Astrocyte of the spinal cord (primary cell): ENCODE measurements at regions not wholly inside any gene's neighbourhood (a gene's known extent, or its start where the extent isn't known, plus 50 kb on each side); places are given as distances from the start of the nearest gene placed in this dataset.

Experiments
- DNase-seq: peaks from one replicate; pipeline ENCODE4 v3.0.0; 2011; ENCODE audit warnings: low read depth, low spot score
- H3K4me3 ChIP-seq: 2 replicates; pipeline ENCODE4 v1.5.1; 2011; ENCODE audit warnings: low read depth, mild to moderate bottlenecking, low read length, moderate library complexity
- CTCF ChIP-seq: IDR thresholded peaks from 2 replicates; pipeline ENCODE4 v1.5.1; 2012; ENCODE audit warnings: low read depth, mild to moderate bottlenecking, low read length, inconsistent platforms
- in situ Hi-C: cut with HindIII; loops from 2 replicates; pipeline ENCODE4 v1.10.0; 2017; ENCODE audit warnings: low sequenced_read_pairs

- DNase-seq, result no peak
- no peak overlapping the region for H3K4me3 ChIP-seq
- in situ Hi-C loops, result no loop called here
- TF ChIP-seq CTCF, result no peak
These were observed 93.0 kb upstream of the CTAGE1 start for GRCh38 chr18:22510697-22511096.

DNA sequence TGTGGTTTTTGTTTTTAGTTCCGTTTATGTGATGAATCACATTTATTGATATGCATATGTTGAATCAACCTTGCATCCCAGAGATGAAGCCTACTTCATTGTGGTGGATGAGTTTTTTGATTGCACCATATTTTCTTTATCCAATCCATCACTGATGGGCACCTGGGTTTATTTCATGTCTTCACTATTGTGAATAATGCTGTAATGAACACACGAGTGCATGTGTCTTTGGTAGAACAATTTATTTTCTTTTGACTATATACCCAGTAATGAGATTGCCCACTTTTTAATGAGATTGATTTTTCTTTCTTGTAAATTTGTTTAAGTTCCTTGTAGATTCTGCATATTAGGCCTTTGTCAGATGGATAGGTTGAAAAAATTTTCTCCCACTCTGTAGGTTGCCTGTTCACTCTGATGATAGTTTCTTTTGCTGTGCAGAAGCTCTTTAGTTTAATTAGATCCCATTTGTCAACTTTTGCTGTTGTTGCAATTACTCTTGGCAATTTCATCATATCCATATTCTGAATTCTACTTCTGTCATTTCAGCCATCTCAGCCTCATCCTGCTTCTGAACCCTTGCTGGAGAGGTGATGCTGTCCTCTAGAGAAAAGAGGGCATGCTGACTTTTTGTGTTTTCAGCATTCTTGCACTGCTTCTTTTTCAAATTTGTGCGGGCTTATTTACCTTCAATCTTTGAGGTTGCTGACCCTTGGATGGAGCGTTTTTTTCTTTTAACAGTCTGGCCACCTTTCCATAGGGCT, 96.2 kb upstream of the CTAGE1 start:
- in situ Hi-C loops, result no loop called here
- no peak for TF ChIP-seq CTCF

DNA sequence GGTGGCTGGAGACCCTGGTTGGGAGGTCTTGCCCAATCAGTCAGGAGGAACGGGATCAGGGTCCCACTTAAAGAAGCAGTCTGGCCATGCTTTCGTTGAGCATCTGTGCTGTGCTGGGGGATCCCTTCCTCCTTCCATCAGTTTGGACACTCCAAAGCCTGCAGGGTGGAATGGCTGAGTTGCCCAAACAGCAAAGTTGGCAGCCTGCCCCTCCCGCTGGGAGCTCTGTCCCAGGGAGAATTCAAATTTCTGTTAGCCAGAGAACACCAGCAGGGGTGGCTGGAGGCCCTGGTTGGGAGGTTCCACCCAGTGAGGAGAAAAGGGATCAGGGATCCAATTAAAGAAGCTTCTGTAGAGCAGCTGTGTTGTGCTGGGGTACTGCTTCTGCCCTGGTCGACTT, 96.9 kb upstream of the CTAGE1 start:
- no peak for DNase-seq
- H3K4me3 ChIP-seq, result no peak overlapping the region
- in situ Hi-C loops, result no loop called here
- no peak for TF ChIP-seq CTCF

More for the DNA sequence above, 96.2 kb upstream of the CTAGE1 start:
- no peak for DNase-seq
- H3K4me3 ChIP-seq, result no peak overlapping the region

- in situ Hi-C loops, result no loop called here
- no peak for TF ChIP-seq CTCF
- DNase-seq, result no peak
- H3K4me3 ChIP-seq, result no peak overlapping the region
These were observed 97.5 kb upstream of the CTAGE1 start for GRCh38 chr18:22515250-22515649.

GRCh38 chr18:22517356-22517755, 99.6 kb upstream of the CTAGE1 start:
- no peak for TF ChIP-seq CTCF
- in situ Hi-C loops, result no loop called here
- DNase-seq, result no peak
- no peak overlapping the region for H3K4me3 ChIP-seq

DNA sequence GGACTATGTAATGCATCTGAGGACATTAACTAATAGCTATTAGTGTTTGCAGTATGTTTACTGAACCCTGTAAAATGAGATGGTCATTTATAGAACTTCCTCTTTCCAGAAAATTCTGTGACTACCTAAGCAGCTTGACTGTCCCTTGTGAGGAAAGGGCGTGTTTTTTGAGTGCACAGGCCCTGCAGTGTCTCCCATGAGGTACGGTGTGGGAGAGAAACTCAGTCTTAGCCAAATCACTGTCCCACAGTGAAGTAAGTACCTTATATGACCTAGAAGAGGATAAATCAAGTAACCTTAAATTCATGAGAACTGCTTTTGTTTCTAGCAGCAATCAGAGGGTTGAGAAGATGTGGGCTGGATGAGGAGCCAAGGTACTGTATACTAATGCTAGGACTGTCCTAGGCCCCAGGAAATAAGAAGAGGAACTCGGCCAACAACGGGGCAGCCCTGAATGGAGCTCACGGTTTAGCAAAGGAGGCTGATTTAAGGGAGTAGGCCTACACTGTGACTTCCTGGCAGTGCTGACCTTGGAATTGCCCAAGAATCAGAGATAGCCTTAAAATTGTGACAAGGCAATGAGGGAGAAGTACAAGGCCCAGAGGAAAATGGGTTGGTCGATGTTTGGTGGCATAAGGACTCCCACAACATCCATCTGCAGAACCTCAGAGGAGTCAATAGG, 103.5 kb upstream of the CTAGE1 start:
- H3K4me3 ChIP-seq, result no peak overlapping the region
- in situ Hi-C loops, result no loop called here
- TF ChIP-seq CTCF, result no peak
- DNase-seq, result no peak
